Tibial nerve (tissue), 4 donors: ENCODE measurements at regions not wholly inside any gene's neighbourhood (a gene's known extent, or its start where the extent isn't known, plus 50 kb on each side); places are given as distances from the start of the nearest gene placed in this dataset. TPM values are rescaled to one million over a fixed set of nuclear protein-coding genes. Genes with fewer than 3 reads are reported as not detected.

Experiments
- DNase-seq, 2 donors: peaks; one replicate each; pipeline ENCODE4 v3.0.0-alpha.2; 2019; ENCODE audit warnings: low spot score in 2 of 2
- H3K27ac ChIP-seq, 4 donors: fragments of 200-600 bp; sonication (generic) in 3 of 4; one replicate each; pipeline ENCODE4 v1.5.1; 2017 to 2019; ENCODE audit warnings: mild to moderate bottlenecking in 1 of 4
- H3K27me3 ChIP-seq, 2 donors: fragments of 200-600 bp; sonication (generic) in 1 of 2; one replicate each; pipeline versions ENCODE4 v1.5.1 to v1.6.0; 2017 to 2019
- H3K36me3 ChIP-seq, 3 donors: fragments of 200-600 bp; sonication (generic); one replicate each; pipeline ENCODE4 v1.5.1; 2018 to 2019
- H3K4me1 ChIP-seq, 4 donors: fragments of 200-600 bp; sonication (generic) in 3 of 4; one replicate each; pipeline ENCODE4 v1.5.1; 2017 to 2019
- H3K4me3 ChIP-seq, 4 donors: fragments of 200-600 bp; sonication (generic) in 3 of 4; one replicate each; pipeline ENCODE4 v1.5.1; 2017 to 2019; ENCODE audit warnings: mild to moderate bottlenecking in 1 of 4, moderate library complexity in 1 of 4
- H3K9me3 ChIP-seq, 4 donors: fragments of 200-600 bp; sonication (generic) in 3 of 4; one replicate each; pipeline ENCODE4 v1.5.1; 2017 to 2019
- EP300 ChIP-seq, 2 donors: sonication (generic); formaldehyde crosslinking; IDR thresholded peaks; one replicate each; pipeline ENCODE4 v1.6.1; 2017; ENCODE audit warnings: antibody characterized with exemption in 2 of 2, mild to moderate bottlenecking in 1 of 2
- POLR2A ChIP-seq, 2 donors: fragments of 450-650 bp; IDR thresholded peaks; one replicate each; pipeline ENCODE4 v1.6.1; 2017; ENCODE audit warnings: antibody characterized with exemption in 2 of 2, mild to moderate bottlenecking in 2 of 2, moderate library complexity in 2 of 2
- WGBS, 2 donors: methylation state at CpG; one replicate each; pipeline ENCODE4 v1.1.5; 2018; 5-methylcytosine and 5-hydroxymethylcytosine counted together
- small RNA-seq: library from RNA; depleted of rRNA; stranded (forward); fragments of <200 nt; gene quantifications from one replicate; pipeline ENCODE3, GENCODE V24; 2016
- TF ChIP-seq, protein P1 (sequence below), 5 experiments: fragments of 200-600 bp in 3 of 5; fragments of 450-650 bp in 2 of 5; sonication (generic) in 3 of 5; IDR thresholded peaks; one replicate each; pipeline ENCODE4 v1.5.1; 2016 to 2019; ENCODE audit warnings: antibody characterized with exemption in 5 of 5, mild to moderate bottlenecking in 3 of 5, moderate library complexity in 2 of 5

DNA sequence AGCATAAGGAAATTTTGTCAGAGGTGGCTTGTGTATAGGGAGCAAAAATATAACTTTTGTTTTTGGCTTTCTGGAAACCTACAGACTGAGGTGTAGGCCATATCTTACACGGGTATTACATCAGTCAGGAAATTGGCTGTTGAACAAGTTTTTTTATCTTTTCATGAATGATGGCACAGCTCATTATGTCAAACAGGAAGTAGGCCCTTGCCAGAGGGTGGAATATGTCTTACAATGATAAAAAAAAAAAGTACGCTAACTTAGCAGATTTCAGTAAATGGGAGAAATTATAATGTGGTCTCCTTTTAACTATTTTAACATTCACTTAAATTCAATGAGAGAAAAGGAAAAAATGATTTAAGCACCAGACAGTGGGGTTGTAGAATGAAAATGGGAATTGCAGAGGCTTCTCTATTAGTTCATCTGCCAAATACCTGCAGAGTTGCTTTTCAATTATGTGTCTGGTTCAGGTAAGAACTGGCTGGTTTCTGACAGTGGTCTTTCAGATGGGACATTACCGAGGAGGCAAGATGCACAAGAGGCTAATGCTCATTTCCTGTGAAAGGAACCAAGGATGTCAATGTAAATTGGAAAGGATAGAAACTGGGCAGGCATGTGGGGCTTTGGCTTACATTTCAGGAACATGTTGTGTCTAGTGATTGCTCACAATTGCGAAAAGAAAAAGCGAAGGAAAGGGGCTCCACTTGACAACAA, 169.9 kb downstream of the NNT start:
- no peak overlapping the region for H3K4me3 ChIP-seq
- TF ChIP-seq POLR2A (IDR thresholded peaks at IDR 0.05) (no peak), EP300 (IDR thresholded peaks at IDR 0.05) (no peak)
- TF ChIP-seq, protein P1, sequence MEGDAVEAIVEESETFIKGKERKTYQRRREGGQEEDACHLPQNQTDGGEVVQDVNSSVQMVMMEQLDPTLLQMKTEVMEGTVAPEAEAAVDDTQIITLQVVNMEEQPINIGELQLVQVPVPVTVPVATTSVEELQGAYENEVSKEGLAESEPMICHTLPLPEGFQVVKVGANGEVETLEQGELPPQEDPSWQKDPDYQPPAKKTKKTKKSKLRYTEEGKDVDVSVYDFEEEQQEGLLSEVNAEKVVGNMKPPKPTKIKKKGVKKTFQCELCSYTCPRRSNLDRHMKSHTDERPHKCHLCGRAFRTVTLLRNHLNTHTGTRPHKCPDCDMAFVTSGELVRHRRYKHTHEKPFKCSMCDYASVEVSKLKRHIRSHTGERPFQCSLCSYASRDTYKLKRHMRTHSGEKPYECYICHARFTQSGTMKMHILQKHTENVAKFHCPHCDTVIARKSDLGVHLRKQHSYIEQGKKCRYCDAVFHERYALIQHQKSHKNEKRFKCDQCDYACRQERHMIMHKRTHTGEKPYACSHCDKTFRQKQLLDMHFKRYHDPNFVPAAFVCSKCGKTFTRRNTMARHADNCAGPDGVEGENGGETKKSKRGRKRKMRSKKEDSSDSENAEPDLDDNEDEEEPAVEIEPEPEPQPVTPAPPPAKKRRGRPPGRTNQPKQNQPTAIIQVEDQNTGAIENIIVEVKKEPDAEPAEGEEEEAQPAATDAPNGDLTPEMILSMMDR (IDR thresholded peaks at IDR 0.05): no peak
- no peaks in the 10 kb centered on the region for H3K36me3 ChIP-seq
- H3K27ac ChIP-seq: peak overlapping the region in 2 of 4 donors; percentile 17 to 24
- DNase-seq: no peak
- H3K4me1 ChIP-seq: peaks cover 0 to 26% (median 3%) of the 10 kb centered on the region in 4 donors
- 67 to 69% methylated on average over 5 of the region's 5 CpGs for WGBS, 2 donors
- H3K27me3 ChIP-seq: no peaks in the 10 kb centered on the region
- peaks cover 0 to 4% (median 0%) of the 10 kb centered on the region in 4 donors for H3K9me3 ChIP-seq

DNA sequence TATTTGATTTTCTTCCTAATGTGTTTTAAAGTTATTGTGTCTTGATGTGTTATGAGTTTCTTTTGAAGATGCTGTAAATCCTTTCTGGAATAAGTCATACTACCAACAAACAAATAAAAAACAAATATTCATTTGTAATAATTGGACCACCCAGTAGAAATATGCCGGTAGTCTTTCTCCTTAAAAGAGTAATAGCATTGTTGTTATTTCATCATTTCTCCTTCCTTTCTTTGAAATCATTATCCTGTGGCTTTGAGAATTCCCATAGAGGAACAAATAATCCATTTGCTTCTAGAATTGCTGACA, 169.4 kb downstream of the NNT start:
- Histone ChIP-seq H3K9me3 (no peaks in the 10 kb centered on the region), H3K27me3 (no peaks in the 10 kb centered on the region), H3K27ac (peak overlapping the region in 2 of 4 donors; percentile 17 to 24), H3K4me3 (no peak overlapping the region), H3K36me3 (no peaks in the 10 kb centered on the region), H3K4me1 (peaks cover 0 to 26% (median 3%) of the 10 kb centered on the region in 4 donors)
- 17 to 18% methylated on average over 1 of the region's 1 CpG for WGBS, 2 donors
- TF ChIP-seq EP300 (IDR thresholded peaks at IDR 0.05) (no peak), POLR2A (IDR thresholded peaks at IDR 0.05) (no peak)
- TF ChIP-seq, protein P1 (IDR thresholded peaks at IDR 0.05): no peak
- no peak for DNase-seq

DNA sequence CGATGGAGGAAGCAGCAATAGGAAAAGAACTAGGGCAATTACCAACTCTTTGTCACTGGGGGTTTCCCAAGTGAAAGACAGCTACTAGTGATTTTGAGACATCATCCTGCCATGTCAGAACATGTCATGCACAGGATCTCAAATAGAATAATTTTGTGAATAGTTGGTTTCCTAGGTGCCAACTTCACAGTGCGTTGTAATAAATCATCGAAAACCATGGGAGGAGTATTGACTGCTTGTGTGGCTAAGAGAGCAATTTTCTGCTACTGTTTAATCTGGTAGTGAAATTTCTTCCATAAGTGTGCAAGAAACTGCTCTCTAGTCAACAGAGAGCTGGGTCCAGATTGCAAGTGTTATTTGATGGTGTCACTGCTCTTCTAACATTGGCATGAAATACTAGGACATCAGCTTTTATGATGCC, 168.6 kb downstream of the NNT start:
- TF ChIP-seq EP300 (IDR thresholded peaks at IDR 0.05) (no peak), POLR2A (IDR thresholded peaks at IDR 0.05) (no peak)
- TF ChIP-seq, protein P1 (IDR thresholded peaks at IDR 0.05): no peak
- no peak for DNase-seq
- Histone ChIP-seq H3K4me1 (peaks cover 0 to 26% (median 3%) of the 10 kb centered on the region in 4 donors), H3K27me3 (no peaks in the 10 kb centered on the region), H3K4me3 (no peak overlapping the region), H3K27ac (no peak overlapping the region), H3K9me3 (no peaks in the 10 kb centered on the region), H3K36me3 (no peaks in the 10 kb centered on the region)
- WGBS, 2 donors: 94 to 99% methylated on average over 3 of the region's 3 CpGs

DNA sequence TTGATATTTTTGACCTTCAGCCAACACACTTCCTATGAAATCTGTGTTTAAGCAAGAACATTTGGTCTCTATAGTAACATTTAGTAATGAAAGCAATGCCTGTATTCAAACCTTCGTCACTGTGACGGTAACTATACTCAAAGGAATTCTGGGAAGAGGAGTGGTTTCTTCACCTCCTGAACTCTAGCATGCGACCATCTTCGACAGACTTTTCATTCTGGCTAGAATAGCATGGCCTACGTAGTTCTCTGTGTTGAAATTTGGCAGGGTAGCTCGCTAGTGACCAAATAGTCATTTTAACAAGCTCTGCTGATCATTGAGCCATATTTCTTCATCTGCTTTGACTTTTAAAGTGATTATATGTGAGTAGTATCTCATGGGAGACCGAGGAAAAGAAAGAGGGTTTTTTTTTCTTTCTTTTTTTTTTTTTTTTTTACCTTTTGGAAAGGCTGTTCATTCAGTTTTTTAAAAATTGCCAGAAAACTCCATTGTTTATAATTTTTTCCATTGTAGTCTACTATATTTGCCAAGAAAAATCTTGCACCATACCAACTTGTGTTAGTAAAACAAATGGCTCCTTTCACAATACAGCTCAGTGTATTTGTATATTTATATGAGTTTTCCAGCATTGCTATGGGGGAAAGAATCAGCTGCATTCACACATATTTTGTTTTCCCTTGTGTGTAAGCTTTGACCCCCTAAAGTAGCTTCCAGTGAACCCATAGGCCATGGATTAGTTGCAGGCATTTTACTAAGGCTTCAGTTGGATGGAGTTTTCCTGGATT, 166.8 kb downstream of the NNT start:
- WGBS, 2 donors: 14 to 15% methylated on average over 7 of the region's 7 CpGs
- H3K9me3 ChIP-seq: no peaks in the 10 kb centered on the region
- TF ChIP-seq POLR2A (IDR thresholded peaks at IDR 0.05): no peak
- TF ChIP-seq EP300 (IDR thresholded peaks at IDR 0.05): peak; percentile 71 to 77
- no peak overlapping the region for H3K4me3 ChIP-seq
- peak in 1 of 2 donors; percentile 72 for DNase-seq
- no peaks in the 10 kb centered on the region for H3K27me3 ChIP-seq
- H3K36me3 ChIP-seq: no peaks in the 10 kb centered on the region
- peak overlapping the region in 2 of 4 donors; percentile 70 to 78 for H3K27ac ChIP-seq
- peaks cover 0 to 26% (median 3%) of the 10 kb centered on the region in 4 donors for H3K4me1 ChIP-seq

Small RNA genes in the stretch of these regions (small RNA-seq; reads per million reads assigned to genes)
- not detected for gene RNU6-381P
